ENCODE measurements at regions not wholly inside any gene's neighbourhood (a gene's known extent, or its start where the extent isn't known, plus 50 kb on each side); places are given as distances from the start of the nearest gene placed in this dataset.

- TF ChIP-seq ZNF462 (CRISPR knock-in tag; IDR thresholded peaks at IDR 0.05) (no peak), STAT1 (IDR thresholded peaks at IDR 0.05; ENCODE audit: unreplicated experiment) (no peak), NANOG (IDR thresholded peaks at IDR 0.05; ENCODE audit: borderline replicate concordance) (no peak), CREB1 (CRISPR knock-in tag; IDR thresholded peaks at IDR 0.05; ENCODE audit: low read depth) (no peak), REST (IDR thresholded peaks at IDR 0.05; ENCODE audit: unreplicated experiment) (no peak)
Observed at GRCh38 chr11:19539861-19540260, 172.8 kb upstream of the NAV2 start (continued).

- Histone ChIP-seq H4K20me1 (replicated peaks; ENCODE audit: insufficient read depth) (no peaks in the 10 kb centered on the region), H3K4me3 (no peak overlapping the region), H2AFZ (no peak overlapping the region), H3K4me2 (no peak overlapping the region), H3K27me3 (ENCODE audit: insufficient read depth) (no peaks in the 10 kb centered on the region), H3K27ac (ENCODE audit: low read depth) (no peak overlapping the region), H3K36me3 (ENCODE audit: insufficient read depth) (no peaks in the 10 kb centered on the region), H3K9me2 (ENCODE audit: insufficient read depth) (no peaks in the 10 kb centered on the region; the same call in none of the 2 replicates), H3K4me1 (ENCODE audit: insufficient read depth) (no peaks in the 10 kb centered on the region), H3F3A (replicated peaks; ENCODE audit: low read depth) (no peaks in the 10 kb centered on the region), H3K79me2 (replicated peaks; ENCODE audit: insufficient read depth) (no peaks in the 10 kb centered on the region)
- H3K36me3 Mint-ChIP-seq (ENCODE audit: low read depth), result no peaks in the 10 kb centered on the region
- H3K27ac Mint-ChIP-seq, result no peak overlapping the region
- DNase-seq (ENCODE audit: low spot score), result no peak
- ATAC-seq, result no peak
- no peaks in the 10 kb centered on the region for H3K4me1 Mint-ChIP-seq
- no peak overlapping the region for H3K4me3 Mint-ChIP-seq
- H3K9me3 Mint-ChIP-seq, result no peaks in the 10 kb centered on the region; the same call in 2 of the 3 replicates
- H3K27me3 Mint-ChIP-seq (ENCODE audit: insufficient read depth, low read depth, poor library complexity), result peaks cover 5% of the 10 kb centered on the region
- TF ChIP-seq EZH2 (IDR thresholded peaks at IDR 0.05; ENCODE audit: low read depth, unreplicated experiment) (no peak), ETS1 (IDR thresholded peaks at IDR 0.05) (no peak), ZNF114 (CRISPR knock-in tag; IDR thresholded peaks at IDR 0.05) (no peak)
Observed at GRCh38 chr11:19537803-19538453, 174.7 kb upstream of the NAV2 start.
